GM18517 (cell line): ENCODE measurements at regions not wholly inside any gene's neighbourhood (a gene's known extent, or its start where the extent isn't known, plus 50 kb on each side); places are given as distances from the start of the nearest gene placed in this dataset.

Experiments used
- ATAC-seq: cut with Tn5 transposase; IDR thresholded peaks from one replicate; pipeline ENCODE4 v1.9.1; 2021; ENCODE audit warnings: mild to moderate bottlenecking, moderate library complexity; ENCODE audit not compliant: unreplicated experiment

DNA sequence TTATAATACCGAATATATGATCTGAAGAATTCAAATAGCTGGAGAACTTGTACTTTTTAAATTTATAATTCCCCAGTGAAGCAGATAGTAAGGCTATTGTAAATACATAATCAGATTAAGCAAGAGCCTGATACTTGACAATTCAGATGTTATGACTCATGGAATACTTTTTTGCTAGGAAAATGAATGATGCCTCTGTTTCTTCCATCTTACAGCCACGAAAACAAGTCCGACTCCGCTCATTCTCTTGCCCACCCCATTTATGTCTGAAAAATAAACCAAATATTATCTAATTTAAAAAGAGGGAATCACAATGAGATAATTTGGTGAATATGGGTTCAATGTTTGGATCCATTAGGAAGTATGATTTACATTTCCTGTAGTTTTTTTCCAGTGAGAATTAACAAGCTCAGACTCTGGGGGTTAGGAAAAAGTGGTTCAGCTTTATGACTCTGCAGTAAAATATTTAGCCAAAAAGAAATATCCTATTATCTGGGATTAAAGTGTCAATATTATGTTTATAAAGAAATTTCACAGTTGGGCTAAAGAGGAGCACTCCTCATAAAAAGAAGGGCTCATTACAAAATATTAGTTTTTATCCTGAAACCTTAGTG is 50.4 kb upstream of the DAB1 start:
- no peak for ATAC-seq
